ENCODE measurements at regions not wholly inside any gene's neighbourhood (a gene's known extent, or its start where the extent isn't known, plus 50 kb on each side); places are given as distances from the start of the nearest gene placed in this dataset.
"Not testable (repeated sequence)": the region's sequence is repeated elsewhere in the genome, so short reads cannot be mapped to it uniquely, and the experiment has no call there.

GRCh38 chr21:13969002-13969401 is 241.8 kb downstream of the LIPI start:
- not testable (repeated sequence) for DNase-seq (ENCODE audit: low read depth)

GRCh38 chr21:13963259-13963658 is 247.5 kb downstream of the LIPI start:
- not testable (repeated sequence) for DNase-seq (ENCODE audit: low read depth)

More at GRCh38 chr21:13969002-13969401, 241.8 kb downstream of the LIPI start:
- H3K4me3 ChIP-seq (ENCODE audit: control insufficient read depth, low read depth, low read length), result not testable (repeated sequence)

GRCh38 chr21:13937236-13937635 is 273.5 kb downstream of the LIPI start:
- no peak for TF ChIP-seq CTCF (conservative IDR thresholded peaks at IDR 0.05; ENCODE audit: control insufficient read depth, insufficient read depth, low read depth, low read length)
- DNase-seq (ENCODE audit: low read depth), result no peak
- H3K4me3 ChIP-seq (ENCODE audit: control insufficient read depth, low read depth, low read length), result no peak overlapping the region

More at GRCh38 chr21:13963259-13963658, 247.5 kb downstream of the LIPI start:
- H3K4me3 ChIP-seq (ENCODE audit: control insufficient read depth, low read depth, low read length), result not testable (repeated sequence)

- not testable (repeated sequence) for DNase-seq (ENCODE audit: low read depth)
Observed at GRCh38 chr21:13936033-13936937, 274.5 kb downstream of the LIPI start.

GRCh38 chr21:13935396-13936032 is 275.2 kb downstream of the LIPI start:
- H3K4me3 ChIP-seq (ENCODE audit: control insufficient read depth, low read depth, low read length); DNase-seq (ENCODE audit: low read depth): not testable (repeated sequence)

More at GRCh38 chr21:13936033-13936937, 274.5 kb downstream of the LIPI start:
- not testable (repeated sequence) for H3K4me3 ChIP-seq (ENCODE audit: control insufficient read depth, low read depth, low read length)

- H3K4me3 ChIP-seq (ENCODE audit: control insufficient read depth, low read depth, low read length); DNase-seq (ENCODE audit: low read depth): not testable (repeated sequence)
Observed at GRCh38 chr21:13934887-13935342, 275.8 kb downstream of the LIPI start.

- DNase-seq (ENCODE audit: low read depth); H3K4me3 ChIP-seq (ENCODE audit: control insufficient read depth, low read depth, low read length): not testable (repeated sequence)
Observed at GRCh38 chr21:13923175-13923574, 287.6 kb downstream of the LIPI start.

- not testable (repeated sequence) for DNase-seq (ENCODE audit: low read depth); H3K4me3 ChIP-seq (ENCODE audit: control insufficient read depth, low read depth, low read length)
Observed at GRCh38 chr21:13921455-13921854, 289.3 kb downstream of the LIPI start.

- H3K4me3 ChIP-seq (ENCODE audit: control insufficient read depth, low read depth, low read length); DNase-seq (ENCODE audit: low read depth): not testable (repeated sequence)
Observed at GRCh38 chr21:13907385-13907784, 297.8 kb downstream of the POTED start.

- DNase-seq (ENCODE audit: low read depth); H3K4me3 ChIP-seq (ENCODE audit: control insufficient read depth, low read depth, low read length): not testable (repeated sequence)
Observed at GRCh38 chr21:13896596-13897247, 287.1 kb downstream of the POTED start.

GRCh38 chr21:13893617-13894016 is 284.0 kb downstream of the POTED start:
- not testable (repeated sequence) for H3K4me3 ChIP-seq (ENCODE audit: control insufficient read depth, low read depth, low read length); DNase-seq (ENCODE audit: low read depth)

- not testable (repeated sequence) for DNase-seq (ENCODE audit: low read depth); H3K4me3 ChIP-seq (ENCODE audit: control insufficient read depth, low read depth, low read length)
Observed at GRCh38 chr21:13893025-13893424, 283.4 kb downstream of the POTED start.

GRCh38 chr21:13892146-13892751 is 282.7 kb downstream of the POTED start:
- not testable (repeated sequence) for DNase-seq (ENCODE audit: low read depth); H3K4me3 ChIP-seq (ENCODE audit: control insufficient read depth, low read depth, low read length)

GRCh38 chr21:13889176-13889575 is 279.6 kb downstream of the POTED start:
- not testable (repeated sequence) for H3K4me3 ChIP-seq (ENCODE audit: control insufficient read depth, low read depth, low read length); DNase-seq (ENCODE audit: low read depth)

GRCh38 chr21:13883641-13884395 is 274.2 kb downstream of the POTED start:
- not testable (repeated sequence) for DNase-seq (ENCODE audit: low read depth); H3K4me3 ChIP-seq (ENCODE audit: control insufficient read depth, low read depth, low read length)

GRCh38 chr21:13877503-13877902 is 267.9 kb downstream of the POTED start:
- not testable (repeated sequence) for H3K4me3 ChIP-seq (ENCODE audit: control insufficient read depth, low read depth, low read length); DNase-seq (ENCODE audit: low read depth)
